ENCODE measurements at regions not wholly inside any gene's neighbourhood (a gene's known extent, or its start where the extent isn't known, plus 50 kb on each side); places are given as distances from the start of the nearest gene placed in this dataset.
"Not testable (repeated sequence)": the region's sequence is repeated elsewhere in the genome, so short reads cannot be mapped to it uniquely, and the experiment has no call there.

GRCh38 chr19:20269461-20269860, 102.4 kb downstream of the ZNF486 start:
- Histone ChIP-seq H3K9me2 (no peaks in the 10 kb centered on the region), H3K27ac (ENCODE audit: low read depth in 2 of 2, low read length in 1 of 2) (no peak overlapping the region; a peak in 1 of 4 replicates), H3K79me2 (ENCODE audit: insufficient read depth) (no peaks in the 10 kb centered on the region), H3F3A (replicated peaks; ENCODE audit: insufficient read depth) (no peaks in the 10 kb centered on the region), H3K27me3 (ENCODE audit: insufficient read depth) (no peaks in the 10 kb centered on the region), H2AFZ (ENCODE audit: low read depth) (no peak overlapping the region), H3K36me3 (replicated peaks in 1 of 2; ENCODE audit: control insufficient read depth in 1 of 2, insufficient read depth in 2 of 2, low read length in 1 of 2) (no peaks in the 10 kb centered on the region), H3K4me1 (ENCODE audit: control insufficient read depth in 1 of 2, insufficient read depth in 2 of 2, low read depth in 1 of 2, low read length in 1 of 2) (peaks cover 0 to 3% of the 10 kb centered on the region in 2 experiments; a peak in 1 of 4 replicates), H3K4me2 (no peak overlapping the region), H3K9ac (no peak overlapping the region), H3K4me3 (ENCODE audit: low read depth in 2 of 2, low read length in 1 of 2) (no peak overlapping the region), H3K9me3 (no peaks in the 10 kb centered on the region), H4K20me1 (ENCODE audit: insufficient read depth) (no peaks in the 10 kb centered on the region)
- CTCF ChIA-PET, result no interaction called here
- DNase-seq, result no peak
- 42% methylated on average over 7 of the region's 7 CpGs for WGBS (ENCODE audit: low lambda C conversion rate)
- no peak for TF ChIP-seq REST (IDR thresholded peaks at IDR 0.05; ENCODE audit: low read depth, low read length)
- no peak for TF ChIP-seq SMC3 (IDR thresholded peaks at IDR 0.05; ENCODE audit: low read depth, low read length)
- TF ChIP-seq USF2 (IDR thresholded peaks at IDR 0.05; ENCODE audit: borderline replicate concordance, low read depth, low read length), result no peak
- no peak for TF ChIP-seq CHD2 (IDR thresholded peaks at IDR 0.05; ENCODE audit: low read length, partially characterized antibody)
- no peak for TF ChIP-seq FOXM1 (IDR thresholded peaks at IDR 0.05; ENCODE audit: low read depth)
- TF ChIP-seq MEF2A (IDR thresholded peaks at IDR 0.05; ENCODE audit: borderline replicate concordance, low read depth), result no peak
- TF ChIP-seq GABPA (IDR thresholded peaks at IDR 0.05; ENCODE audit: low read depth), result no peak
- TF ChIP-seq SIN3A (IDR thresholded peaks at IDR 0.05; ENCODE audit: borderline replicate concordance, low read depth, low read length), result no peak
- TF ChIP-seq RCOR1 (IDR thresholded peaks at IDR 0.05; ENCODE audit: low read length), result no peak
- TF ChIP-seq RXRA (IDR thresholded peaks at IDR 0.05; ENCODE audit: borderline replicate concordance, low read depth), result no peak
- no peak for TF ChIP-seq EZH2phosphoT487 (IDR thresholded peaks at IDR 0.05; ENCODE audit: borderline replicate concordance, low read depth)
- TF ChIP-seq RAD21 (IDR thresholded peaks at IDR 0.05; ENCODE audit: low read length), result no peak
- no peak for TF ChIP-seq FOSL2 (IDR thresholded peaks at IDR 0.05; ENCODE audit: borderline replicate concordance, low read depth)
- TF ChIP-seq MAX (IDR thresholded peaks at IDR 0.05; ENCODE audit: low read depth), result no peak
- no peak for TF ChIP-seq POLR2AphosphoS5 (IDR thresholded peaks at IDR 0.05; ENCODE audit: low read depth, low read length)
- POLR2A ChIA-PET, result no interaction called here

GRCh38 chr19:20261513-20261912, 94.5 kb downstream of the ZNF486 start:
- H3K27ac ChIP-seq (ENCODE audit: low read depth in 2 of 2, low read length in 1 of 2); H3K79me2 ChIP-seq (ENCODE audit: insufficient read depth); H3K4me3 ChIP-seq (ENCODE audit: low read depth in 2 of 2, low read length in 1 of 2); DNase-seq; H3K9ac ChIP-seq; H3K9me2 ChIP-seq; H3K36me3 ChIP-seq (replicated peaks in 1 of 2; ENCODE audit: control insufficient read depth in 1 of 2, insufficient read depth in 2 of 2, low read length in 1 of 2); POLR2A ChIA-PET; H3K27me3 ChIP-seq (ENCODE audit: insufficient read depth); H3F3A ChIP-seq (replicated peaks; ENCODE audit: insufficient read depth); H3K4me2 ChIP-seq; H3K4me1 ChIP-seq (ENCODE audit: control insufficient read depth in 1 of 2, insufficient read depth in 2 of 2, low read depth in 1 of 2, low read length in 1 of 2); H2AFZ ChIP-seq (ENCODE audit: low read depth); H4K20me1 ChIP-seq (ENCODE audit: insufficient read depth): not testable (repeated sequence)
- CTCF ChIA-PET, result interaction anchor here (1.1 to 1.4 kb wide), 4 partner anchors 14 to 99 kb away, joined by 3 to 4 read pairs (median 3); no protein-coding TSS in a partner anchor
- H3K9me3 ChIP-seq, result peaks cover 10% of the 10 kb centered on the region; the same call in 1 of the 2 replicates

GRCh38 chr19:20260738-20261137, 93.7 kb downstream of the ZNF486 start:
- CTCF ChIA-PET, result interaction anchor here (1.9 kb wide), 1 partner anchor 14 kb away, joined by 4 read pairs; no protein-coding TSS in a partner anchor

More at GRCh38 chr19:20260738-20261137, 93.7 kb downstream of the ZNF486 start:
- H3K4me2 ChIP-seq; H3K27me3 ChIP-seq (ENCODE audit: insufficient read depth); H3K9ac ChIP-seq; POLR2A ChIA-PET; H3K4me3 ChIP-seq (ENCODE audit: low read depth in 2 of 2, low read length in 1 of 2); H3K36me3 ChIP-seq (replicated peaks in 1 of 2; ENCODE audit: control insufficient read depth in 1 of 2, insufficient read depth in 2 of 2, low read length in 1 of 2); H2AFZ ChIP-seq (ENCODE audit: low read depth); H4K20me1 ChIP-seq (ENCODE audit: insufficient read depth); H3K4me1 ChIP-seq (ENCODE audit: control insufficient read depth in 1 of 2, insufficient read depth in 2 of 2, low read depth in 1 of 2, low read length in 1 of 2); H3K27ac ChIP-seq (ENCODE audit: low read depth in 2 of 2, low read length in 1 of 2); DNase-seq; H3K9me2 ChIP-seq; H3F3A ChIP-seq (replicated peaks; ENCODE audit: insufficient read depth); H3K79me2 ChIP-seq (ENCODE audit: insufficient read depth): not testable (repeated sequence)
- 68% methylated on average over 8 of the region's 8 CpGs for WGBS (ENCODE audit: low lambda C conversion rate)
- H3K9me3 ChIP-seq, result peaks cover 10% of the 10 kb centered on the region; the same call in 1 of the 2 replicates

All from SK-N-SH (cell line).